ENCODE measurements at regions not wholly inside any gene's neighbourhood (a gene's known extent, or its start where the extent isn't known, plus 50 kb on each side); places are given as distances from the start of the nearest gene placed in this dataset.

- DNase-seq = no peak
Measured at GRCh38 chr1:30038134-30039025, 685.0 kb downstream of the MATN1 start.

GRCh38 chr1:30037251-30038118 lies 685.9 kb downstream of the MATN1 start:
- no peak for DNase-seq

GRCh38 chr1:30036666-30037065 lies 686.7 kb downstream of the MATN1 start:
- no peak for DNase-seq

GRCh38 chr1:30036229-30036547 lies 687.2 kb downstream of the MATN1 start:
- no peak for DNase-seq

GRCh38 chr1:30035522-30036228 lies 687.7 kb downstream of the MATN1 start:
- DNase-seq = no peak

GRCh38 chr1:30034627-30035521 lies 688.5 kb downstream of the MATN1 start:
- no peak for DNase-seq

- no peak for DNase-seq
Measured at GRCh38 chr1:30034105-30034626, 689.2 kb downstream of the MATN1 start.

GRCh38 chr1:30033256-30034104 lies 689.9 kb downstream of the MATN1 start:
- no peak for DNase-seq

- DNase-seq = no peak
Measured at GRCh38 chr1:30032302-30032701, 691.1 kb downstream of the MATN1 start.

GRCh38 chr1:30029677-30030076 lies 693.7 kb downstream of the MATN1 start:
- no peak for DNase-seq

- no peak for DNase-seq
Measured at GRCh38 chr1:30028939-30029338, 694.4 kb downstream of the MATN1 start.

- no peak for DNase-seq
Measured at GRCh38 chr1:30028283-30028682, 695.1 kb downstream of the MATN1 start.

- no peak for DNase-seq
Measured at GRCh38 chr1:30027247-30027646, 696.1 kb downstream of the MATN1 start.

- no peak for DNase-seq
Measured at GRCh38 chr1:30024411-30025195, 698.8 kb downstream of the MATN1 start.

- DNase-seq = no peak
Measured at GRCh38 chr1:30023339-30024022, 699.9 kb downstream of the MATN1 start.

GRCh38 chr1:30014031-30014430 lies 709.4 kb downstream of the MATN1 start:
- DNase-seq = no peak

GRCh38 chr1:30012455-30013440 lies 710.6 kb downstream of the MATN1 start:
- no peak for DNase-seq

- no peak for DNase-seq
Measured at GRCh38 chr1:30011970-30012369, 711.4 kb downstream of the MATN1 start.
